NCI-H748 (cell line): ENCODE measurements at regions not wholly inside any gene's neighbourhood (a gene's known extent, or its start where the extent isn't known, plus 50 kb on each side); places are given as distances from the start of the nearest gene placed in this dataset.
A peak's percentile ranks its signal among the peaks of the same experiment; 100 is the strongest.
"Not testable (repeated sequence)": the region's sequence is repeated elsewhere in the genome, so short reads cannot be mapped to it uniquely, and the experiment has no call there.

Experiments
- DNase-seq: peaks from one replicate; lab custom pipeline; 2025; ENCODE audit not compliant: unreplicated experiment; lab: John Stamatoyannopoulos, UW

DNA sequence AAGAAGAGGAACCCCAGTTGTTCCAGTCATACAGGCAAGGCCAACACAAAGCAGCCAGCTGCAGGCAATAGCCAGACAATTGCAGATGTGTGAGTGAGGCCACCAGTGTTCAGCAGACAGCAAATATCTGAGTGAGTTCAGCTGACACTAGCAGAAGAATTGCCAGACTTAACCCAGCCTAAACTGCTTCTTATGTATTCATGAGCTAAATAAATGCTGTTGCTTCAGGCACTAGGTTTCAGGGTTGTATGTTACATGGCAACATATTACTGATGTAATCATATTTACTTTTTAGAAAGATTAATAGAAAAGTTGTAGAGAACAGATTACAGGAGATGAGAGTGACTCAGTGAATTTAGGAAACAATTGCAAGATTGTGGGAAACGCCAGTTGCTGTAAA is 129.8 kb upstream of the CHODL start:
- DNase-seq: no peak

DNA sequence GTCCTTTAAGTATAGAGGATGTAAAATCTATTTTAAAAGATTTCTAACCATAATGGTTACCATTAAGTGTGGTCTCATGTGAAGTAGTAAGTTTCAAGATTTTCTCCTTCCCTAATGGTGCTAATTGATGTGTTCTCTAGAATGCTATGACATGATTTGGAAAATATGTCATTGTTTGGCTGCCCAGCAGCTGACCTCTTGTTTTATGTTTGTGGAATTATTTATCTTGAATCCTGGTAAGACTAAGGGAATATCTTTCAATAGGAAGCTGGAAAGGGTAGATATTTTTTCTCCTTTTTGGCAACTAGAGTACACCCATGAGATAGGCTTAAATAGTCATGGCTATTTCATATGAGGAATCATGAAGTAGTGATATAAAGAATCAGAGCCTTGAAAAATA is 139.8 kb upstream of the CHODL start:
- no peak for DNase-seq

DNA sequence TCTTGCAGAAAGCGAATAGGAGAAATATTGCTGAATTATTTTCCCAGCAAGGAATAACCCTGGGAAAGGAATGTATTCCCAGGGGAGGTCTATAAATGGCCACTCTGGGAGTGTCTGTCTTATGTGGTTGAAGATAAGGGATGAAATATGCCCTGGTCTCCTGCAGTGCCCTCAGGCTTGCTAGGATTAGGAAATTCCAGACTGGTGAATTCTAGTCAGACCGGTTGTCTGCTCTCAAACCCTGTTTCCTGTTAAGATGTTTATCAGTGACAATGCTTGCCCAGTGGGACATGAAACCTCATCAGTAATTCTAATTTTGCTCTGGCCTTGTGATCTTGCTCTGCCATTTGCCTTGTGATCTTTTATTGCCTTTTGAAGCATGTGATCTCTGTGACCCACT is 148.2 kb upstream of the CHODL start:
- not testable (repeated sequence) for DNase-seq

GRCh38 chr21:18089786-18090185 is 154.8 kb upstream of the CHODL start:
- no peak for DNase-seq

- no peak for DNase-seq
Measured at GRCh38 chr21:18070392-18070791, 174.2 kb upstream of the CHODL start.

GRCh38 chr21:18069875-18070274 is 174.8 kb upstream of the CHODL start:
- DNase-seq: no peak

GRCh38 chr21:18060402-18060801 is 184.2 kb upstream of the CHODL start:
- DNase-seq: no peak

DNA sequence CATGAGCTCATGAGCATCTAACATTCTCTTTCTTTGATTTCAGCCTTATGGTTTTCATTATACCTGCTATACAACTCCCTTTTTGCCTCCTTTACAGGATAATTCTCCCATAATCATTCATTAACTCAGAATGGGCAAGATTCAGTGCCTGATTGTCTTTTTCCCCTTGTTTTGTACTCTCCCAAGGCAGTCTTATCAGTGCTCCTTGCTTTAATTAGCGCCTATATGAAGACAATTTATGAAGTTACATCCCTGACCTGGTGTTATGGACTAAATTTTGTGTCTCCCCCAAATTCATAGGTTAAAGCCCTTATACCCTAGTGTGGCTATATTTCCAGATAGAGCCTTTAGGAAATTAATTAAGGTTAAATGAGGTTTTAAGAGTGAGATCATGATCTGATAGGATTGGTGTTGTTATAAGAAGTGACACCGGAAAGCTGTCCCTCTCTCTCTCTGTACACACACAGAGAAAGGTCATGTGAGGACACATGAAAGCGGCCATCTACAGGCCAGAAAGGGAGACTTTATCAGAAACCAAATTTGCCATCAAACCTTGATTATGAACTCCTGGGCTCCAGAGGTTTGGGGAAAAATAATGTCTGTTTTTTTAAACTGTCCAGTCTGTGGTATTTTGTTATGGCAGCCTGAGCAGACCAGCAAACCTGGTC is 185.8 kb upstream of the CHODL start:
- DNase-seq: no peak

GRCh38 chr21:18053151-18053550 is 191.5 kb upstream of the CHODL start:
- no peak for DNase-seq

DNA sequence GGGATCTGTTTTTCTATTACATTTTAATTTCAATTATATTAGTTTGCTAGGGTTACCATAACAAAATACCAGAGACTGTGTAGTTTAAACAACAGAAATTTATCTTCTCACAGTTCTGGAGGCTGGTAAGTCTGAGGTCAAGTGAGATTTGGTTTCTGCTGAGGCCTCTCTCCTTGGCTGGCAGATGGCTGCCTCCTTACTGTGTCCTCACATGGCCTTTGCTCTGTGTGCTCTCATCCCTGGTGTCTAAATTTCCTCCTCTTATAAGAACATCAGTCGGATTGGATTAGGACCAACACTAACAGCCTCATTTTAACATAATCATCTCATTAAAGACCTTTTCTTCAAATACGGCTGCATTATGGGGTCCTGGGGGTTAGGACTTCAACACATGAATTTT is 195.2 kb upstream of the CHODL start:
- DNase-seq: no peak

- DNase-seq: peak; percentile 78
Measured at GRCh38 chr21:18041012-18041411, 203.6 kb upstream of the CHODL start.

DNA sequence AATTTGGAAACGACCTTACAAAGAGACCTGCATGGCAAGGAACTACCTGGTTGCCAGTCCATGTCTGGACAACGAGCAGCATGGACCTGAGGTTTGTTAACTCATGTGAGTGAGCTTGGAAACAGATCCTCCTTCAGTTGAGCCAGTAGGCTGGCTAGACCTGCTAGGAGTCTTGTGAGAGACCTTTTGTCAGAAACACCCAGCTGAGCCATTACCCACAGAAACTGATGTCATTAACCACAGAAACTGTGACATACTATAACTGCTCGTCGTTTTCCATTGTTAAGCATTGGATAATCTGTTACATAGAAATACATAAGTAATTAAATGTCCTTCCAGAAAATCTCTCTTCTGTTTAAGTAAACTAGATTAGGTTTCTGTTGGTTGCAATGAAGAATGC is 211.1 kb upstream of the C21orf91 start:
- no peak for DNase-seq

DNA sequence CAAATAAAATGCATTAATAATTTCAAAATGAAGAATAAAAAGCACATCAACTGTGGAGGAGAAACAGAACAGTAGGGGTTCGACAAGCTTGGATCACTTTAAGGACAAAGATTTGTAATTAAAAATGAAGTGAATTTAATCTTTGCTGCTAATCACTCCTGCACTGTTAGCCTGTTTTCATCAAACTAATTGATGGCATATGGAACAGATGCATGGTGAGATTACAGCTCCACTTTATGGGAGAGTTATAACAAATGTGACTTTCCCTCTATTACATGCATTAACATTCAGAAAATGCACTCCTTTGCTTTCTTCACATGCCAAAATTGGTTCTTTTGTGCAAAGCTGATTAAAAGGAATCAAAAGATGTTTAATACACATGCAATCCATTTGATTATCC is 207.2 kb upstream of the C21orf91 start:
- no peak for DNase-seq

DNA sequence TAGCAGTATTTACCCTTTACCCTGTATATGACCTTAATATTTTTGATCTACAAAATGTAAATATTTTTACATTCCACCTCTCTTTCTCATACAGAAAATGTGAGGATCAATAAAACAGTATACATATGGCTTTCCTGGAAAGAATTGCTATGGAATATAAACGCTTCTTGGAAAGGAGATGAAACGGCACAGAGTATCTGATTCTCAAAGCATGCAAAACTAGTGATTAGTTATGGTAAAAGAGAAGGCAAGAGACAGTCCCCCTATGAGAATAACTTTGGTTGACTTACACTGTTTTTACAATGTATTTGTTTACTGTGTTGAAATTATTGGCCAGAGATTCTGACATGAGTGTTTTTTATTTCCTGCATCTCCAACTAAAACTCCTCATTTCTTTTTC is 204.6 kb upstream of the C21orf91 start:
- no peak for DNase-seq

- DNase-seq: no peak
Measured at GRCh38 chr21:18023157-18023556, 204.0 kb upstream of the C21orf91 start.

- peak; percentile 69 for DNase-seq
Measured at GRCh38 chr21:18007121-18007520, 188.0 kb upstream of the C21orf91 start.

DNA sequence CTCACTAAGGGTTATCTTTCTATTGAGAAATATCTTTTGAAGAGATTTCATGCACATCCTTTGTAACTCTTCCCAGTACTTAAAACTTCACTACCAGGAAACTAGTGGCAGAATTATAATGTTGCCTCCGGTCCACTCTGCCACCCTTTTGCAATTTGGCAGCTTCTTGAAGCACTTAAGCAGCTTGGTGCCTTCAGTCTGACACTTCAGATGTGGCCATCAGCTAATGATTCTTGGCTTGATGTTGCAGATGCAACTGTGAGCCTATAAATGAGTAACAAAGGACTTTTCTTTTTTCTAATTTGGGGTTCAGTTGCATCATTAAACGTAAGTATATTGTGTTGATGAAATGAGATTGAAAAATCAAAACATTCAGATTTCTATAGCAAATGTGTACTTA is 187.5 kb upstream of the C21orf91 start:
- DNase-seq: peak; percentile 31

GRCh38 chr21:18002393-18002792 is 183.2 kb upstream of the C21orf91 start:
- no peak for DNase-seq

- DNase-seq: no peak
Measured at GRCh38 chr21:18000981-18001686, 182.0 kb upstream of the C21orf91 start.

GRCh38 chr21:17998599-17998998 is 179.4 kb upstream of the C21orf91 start:
- not testable (repeated sequence) for DNase-seq

GRCh38 chr21:17989780-17990179 is 170.6 kb upstream of the C21orf91 start:
- DNase-seq: no peak

DNA sequence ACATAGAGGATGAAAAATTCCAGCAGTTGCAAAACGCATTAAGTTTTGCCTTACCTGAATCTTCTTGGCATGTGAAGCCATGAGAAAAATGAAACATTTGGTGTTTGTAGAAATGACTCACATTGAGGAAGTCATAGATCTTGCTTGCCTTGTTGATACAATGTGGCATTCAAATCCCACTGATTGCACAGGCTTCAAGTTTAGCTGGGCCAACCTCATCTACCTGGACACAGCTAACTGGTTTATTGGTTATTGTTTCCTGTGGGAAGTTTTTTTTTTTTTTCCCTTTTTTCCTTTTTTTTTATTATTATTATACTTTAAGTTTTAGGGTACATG is 168.9 kb upstream of the C21orf91 start:
- peak; percentile 54 for DNase-seq
